ENCODE measurements at regions not wholly inside any gene's neighbourhood (a gene's known extent, or its start where the extent isn't known, plus 50 kb on each side); places are given as distances from the start of the nearest gene placed in this dataset.

GRCh38 chr12:77591959-77592743 is 238.5 kb upstream of the NAV3 start:
- TF ChIP-seq POLR2A (IDR thresholded peaks at IDR 0.05; ENCODE audit: low read depth, low read length) (no peak), POLR2AphosphoS5 (IDR thresholded peaks at IDR 0.05; ENCODE audit: low read depth, low read length) (no peak), TAF1 (IDR thresholded peaks at IDR 0.05; ENCODE audit: borderline replicate concordance, low read depth, low read length) (no peak)

Measured in GM12892 (cell line).